Cardiac fibroblast (primary cell): ENCODE measurements at regions not wholly inside any gene's neighbourhood (a gene's known extent, or its start where the extent isn't known, plus 50 kb on each side); places are given as distances from the start of the nearest gene placed in this dataset.

ENCODE experiments used
- DNase-seq, 2 donors: peaks; one replicate each; pipeline versions ENCODE4 v3.0.0 to v3.0.0-alpha.2; 2010; ENCODE audit warnings: low read depth in 2 of 2
- H3K4me3 ChIP-seq, 2 donors: replicated peaks in 1 of 2; 1 replicate in 1 of 2; 2 replicates in 1 of 2; pipeline ENCODE4 v1.5.1; 2011; ENCODE audit warnings: low read depth in 2 of 2, low read length in 2 of 2, mild to moderate bottlenecking in 2 of 2, moderate library complexity in 1 of 2
- TF ChIP-seq, protein P1 (sequence below): IDR thresholded peaks from one replicate; pipeline ENCODE4 v1.5.1; 2011; ENCODE audit warnings: low read depth, mild to moderate bottlenecking, low read length, inconsistent platforms

DNA sequence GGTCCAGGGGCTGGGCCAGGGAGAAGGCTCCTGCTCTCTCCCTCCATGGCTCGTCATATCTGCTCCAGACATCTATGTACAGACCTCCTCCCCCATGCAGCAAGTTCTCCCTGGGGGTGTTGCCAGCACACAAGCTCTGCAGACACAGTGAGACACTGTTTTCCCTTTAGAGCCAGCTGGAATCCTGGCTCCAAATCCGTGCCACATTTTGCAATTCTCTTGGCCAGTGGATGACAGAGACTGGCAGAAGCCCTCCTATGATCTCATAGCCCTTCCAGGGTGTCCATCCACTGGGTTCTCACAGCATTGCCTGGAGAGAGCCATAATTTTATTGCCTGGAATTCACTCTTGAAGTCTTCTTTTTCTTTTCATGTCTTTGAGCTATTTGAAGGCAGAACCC lies 203.9 kb downstream of the TLE3 start:
- DNase-seq, result peak; percentile 63 to 84
- TF ChIP-seq, protein P1, sequence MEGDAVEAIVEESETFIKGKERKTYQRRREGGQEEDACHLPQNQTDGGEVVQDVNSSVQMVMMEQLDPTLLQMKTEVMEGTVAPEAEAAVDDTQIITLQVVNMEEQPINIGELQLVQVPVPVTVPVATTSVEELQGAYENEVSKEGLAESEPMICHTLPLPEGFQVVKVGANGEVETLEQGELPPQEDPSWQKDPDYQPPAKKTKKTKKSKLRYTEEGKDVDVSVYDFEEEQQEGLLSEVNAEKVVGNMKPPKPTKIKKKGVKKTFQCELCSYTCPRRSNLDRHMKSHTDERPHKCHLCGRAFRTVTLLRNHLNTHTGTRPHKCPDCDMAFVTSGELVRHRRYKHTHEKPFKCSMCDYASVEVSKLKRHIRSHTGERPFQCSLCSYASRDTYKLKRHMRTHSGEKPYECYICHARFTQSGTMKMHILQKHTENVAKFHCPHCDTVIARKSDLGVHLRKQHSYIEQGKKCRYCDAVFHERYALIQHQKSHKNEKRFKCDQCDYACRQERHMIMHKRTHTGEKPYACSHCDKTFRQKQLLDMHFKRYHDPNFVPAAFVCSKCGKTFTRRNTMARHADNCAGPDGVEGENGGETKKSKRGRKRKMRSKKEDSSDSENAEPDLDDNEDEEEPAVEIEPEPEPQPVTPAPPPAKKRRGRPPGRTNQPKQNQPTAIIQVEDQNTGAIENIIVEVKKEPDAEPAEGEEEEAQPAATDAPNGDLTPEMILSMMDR, result no peak
- no peak overlapping the region for H3K4me3 ChIP-seq

DNA sequence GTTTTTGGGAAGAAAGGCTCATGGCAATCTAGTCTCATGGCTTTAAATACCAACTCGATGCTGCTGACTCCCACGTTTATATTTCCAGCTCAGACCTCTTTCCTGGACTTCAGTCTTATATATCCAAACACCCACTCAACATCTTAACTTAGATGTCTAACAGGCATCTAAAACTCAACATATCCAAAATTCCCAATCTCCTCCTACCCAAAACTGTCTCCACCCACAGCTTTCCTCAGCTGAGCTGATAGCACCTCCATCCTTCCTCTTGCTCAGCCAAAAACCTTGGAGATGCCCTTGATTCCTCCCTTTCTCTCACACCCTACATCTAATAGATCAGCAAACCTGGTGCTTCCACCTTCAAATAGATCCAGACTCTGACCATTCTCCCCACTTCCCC lies 202.5 kb downstream of the TLE3 start:
- no peak for DNase-seq
- TF ChIP-seq, protein P1, result no peak
- no peak overlapping the region for H3K4me3 ChIP-seq

DNA sequence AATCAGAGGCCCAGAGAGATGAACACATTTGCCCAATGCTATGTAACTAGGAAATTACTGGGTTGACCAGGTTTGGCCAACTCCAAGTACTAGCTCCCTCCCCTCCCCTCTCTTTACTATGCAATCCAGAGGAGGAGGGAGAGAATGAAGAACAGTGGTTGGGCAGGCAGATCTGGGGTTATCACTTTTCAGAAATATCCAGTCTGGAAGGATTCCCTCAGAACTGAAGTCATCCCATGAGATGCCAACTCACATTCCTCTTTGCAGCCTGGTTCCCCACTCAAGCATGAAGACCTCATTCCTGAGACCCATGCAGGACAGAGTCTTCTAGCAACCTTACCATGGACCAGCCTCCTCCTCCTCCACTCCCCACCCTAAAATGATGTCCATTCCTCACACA lies 201.1 kb downstream of the TLE3 start:
- peak in 1 of 2 donors; percentile 14 for DNase-seq
- H3K4me3 ChIP-seq, result no peak overlapping the region
- TF ChIP-seq, protein P1, result no peak

GRCh38 chr15:69897061-69897460 lies 200.7 kb downstream of the TLE3 start:
- DNase-seq, result no peak
- TF ChIP-seq, protein P1, result no peak
- H3K4me3 ChIP-seq, result no peak overlapping the region

- TF ChIP-seq, protein P1, result no peak
- DNase-seq, result no peak
- no peak overlapping the region for H3K4me3 ChIP-seq
These were observed 200.1 kb downstream of the TLE3 start for GRCh38 chr15:69897471-69898237.

GRCh38 chr15:69898243-69898642 lies 199.5 kb downstream of the TLE3 start:
- TF ChIP-seq, protein P1, result no peak
- no peak for DNase-seq
- H3K4me3 ChIP-seq, result no peak overlapping the region

DNA sequence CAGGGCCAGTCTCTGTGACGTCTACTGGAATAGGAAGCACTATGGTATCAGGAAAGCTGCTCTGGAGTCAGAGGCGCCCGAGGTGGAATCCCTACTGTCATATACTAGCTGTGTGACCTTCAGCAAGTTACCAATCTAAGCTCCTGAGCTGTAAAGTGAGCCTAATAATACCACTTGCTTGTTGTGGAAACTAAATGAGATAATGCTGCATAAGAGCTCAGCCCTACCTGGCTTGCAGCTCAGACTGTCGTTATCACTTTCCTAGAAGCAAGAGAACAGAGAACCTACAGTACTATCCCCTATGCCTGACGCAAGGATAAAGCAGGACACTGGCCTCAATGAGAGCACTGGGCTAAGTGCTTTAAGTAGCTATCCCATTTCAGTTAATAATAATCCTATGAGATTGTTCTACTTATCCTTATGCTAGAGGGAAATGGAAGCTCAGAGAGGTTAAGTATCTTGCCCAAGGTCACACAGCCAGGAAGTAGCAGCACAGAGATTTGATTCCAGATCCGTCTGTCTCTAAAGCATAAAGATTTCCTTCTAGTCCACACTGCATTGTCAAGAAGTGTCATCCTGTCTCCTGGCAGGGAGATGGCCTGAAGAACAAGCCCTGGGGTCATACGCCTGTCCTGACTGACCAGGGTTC lies 195.2 kb downstream of the TLE3 start:
- TF ChIP-seq, protein P1, result no peak
- no peak for DNase-seq
- no peak overlapping the region for H3K4me3 ChIP-seq
